Retinal pigment epithelial cell (primary cell): ENCODE measurements at regions not wholly inside any gene's neighbourhood (a gene's known extent, or its start where the extent isn't known, plus 50 kb on each side); places are given as distances from the start of the nearest gene placed in this dataset.

Source experiments
- DNase-seq: peaks from one replicate; pipeline ENCODE4 v3.0.0-alpha.2; 2010; ENCODE audit warnings: low read depth
- H3K4me3 ChIP-seq: 2 replicates; pipeline ENCODE4 v1.5.1; 2011; ENCODE audit warnings: mild to moderate bottlenecking, low read length, control low read depth, moderate library complexity
- CTCF ChIP-seq: conservative IDR thresholded peaks from 2 replicates; pipeline ENCODE4 v1.5.1; 2011; ENCODE audit warnings: low read depth, low read length, control low read depth, inconsistent platforms

DNA sequence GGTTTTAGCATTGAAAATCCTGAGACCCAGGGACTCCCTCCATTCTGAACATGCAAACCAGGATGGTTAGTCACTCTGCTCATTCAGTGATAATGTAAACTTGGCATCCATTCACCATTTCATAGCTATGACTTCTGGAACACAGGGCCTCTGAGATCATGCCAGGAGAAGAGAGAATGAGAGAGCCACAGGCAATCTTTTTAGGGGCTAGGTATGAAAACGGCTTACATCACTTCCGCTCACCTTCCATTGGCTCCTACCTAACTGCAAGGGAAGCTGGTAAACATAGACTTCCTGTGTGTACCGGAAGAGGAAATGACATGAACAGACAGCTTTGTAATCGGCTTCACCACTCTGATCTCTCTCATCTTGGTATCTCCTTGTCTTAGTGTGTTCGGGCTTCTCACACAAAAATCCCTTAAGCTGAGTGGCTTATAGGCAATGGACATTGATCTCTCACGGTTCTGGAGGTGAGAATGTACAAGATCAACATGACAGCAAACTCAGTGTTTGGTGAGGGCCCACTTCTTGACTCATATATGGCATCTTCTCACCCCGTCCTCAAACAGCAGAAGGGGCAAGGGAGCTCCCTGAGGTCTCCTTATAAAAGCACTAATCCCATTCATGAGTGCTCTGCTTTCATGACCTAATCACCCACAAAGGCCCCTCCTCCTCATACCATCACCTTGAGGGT is 465.9 kb upstream of the TBX3 start:
- DNase-seq: no peak
- no peak for TF ChIP-seq CTCF
- no peak overlapping the region for H3K4me3 ChIP-seq

GRCh38 chr12:115149279-115149678 is 465.3 kb upstream of the TBX3 start:
- no peak for DNase-seq
- no peak overlapping the region for H3K4me3 ChIP-seq
- TF ChIP-seq CTCF: no peak

GRCh38 chr12:115147916-115148315 is 463.9 kb upstream of the TBX3 start:
- H3K4me3 ChIP-seq: no peak overlapping the region
- DNase-seq: no peak
- no peak for TF ChIP-seq CTCF

DNA sequence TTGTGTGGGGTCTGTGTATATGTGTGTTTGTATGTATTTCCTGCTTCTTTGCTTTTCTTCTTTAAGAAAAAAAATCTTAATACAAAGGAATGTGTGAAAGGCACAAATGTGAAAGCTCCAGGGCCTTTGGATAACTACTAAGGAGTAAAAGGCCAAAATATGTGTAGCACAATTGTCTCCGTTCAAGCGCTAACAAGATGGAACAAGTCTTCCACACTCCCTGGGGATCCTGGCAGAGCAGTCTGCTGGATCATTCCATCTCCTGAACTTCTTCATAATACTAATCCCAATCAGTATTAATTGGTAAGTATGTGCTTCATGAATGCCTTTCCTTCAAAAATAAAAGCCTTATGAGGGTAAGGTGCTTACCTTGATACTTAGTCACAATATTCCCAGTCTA is 462.5 kb upstream of the TBX3 start:
- DNase-seq: no peak
- no peak for TF ChIP-seq CTCF
- H3K4me3 ChIP-seq: no peak overlapping the region

DNA sequence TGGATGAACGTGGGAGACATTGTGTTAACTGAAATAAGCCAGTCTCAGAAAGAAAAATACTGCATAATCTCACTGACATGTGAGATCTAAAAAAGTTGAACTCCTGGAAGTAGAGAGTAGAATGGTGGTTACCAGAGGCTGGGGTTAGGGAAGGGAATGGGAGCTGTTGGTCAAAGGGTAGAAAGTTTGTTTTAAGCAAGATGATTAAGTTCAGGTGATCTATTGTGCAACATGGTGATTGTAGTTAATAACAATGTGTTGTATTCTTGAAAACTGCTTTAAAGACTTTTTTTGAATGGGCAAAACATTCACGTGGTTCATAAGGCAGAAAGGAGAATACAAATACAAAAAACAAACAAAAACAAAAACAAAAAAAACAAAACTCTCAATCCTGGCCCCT is 460.4 kb upstream of the TBX3 start:
- DNase-seq: no peak
- no peak for TF ChIP-seq CTCF
- no peak overlapping the region for H3K4me3 ChIP-seq

DNA sequence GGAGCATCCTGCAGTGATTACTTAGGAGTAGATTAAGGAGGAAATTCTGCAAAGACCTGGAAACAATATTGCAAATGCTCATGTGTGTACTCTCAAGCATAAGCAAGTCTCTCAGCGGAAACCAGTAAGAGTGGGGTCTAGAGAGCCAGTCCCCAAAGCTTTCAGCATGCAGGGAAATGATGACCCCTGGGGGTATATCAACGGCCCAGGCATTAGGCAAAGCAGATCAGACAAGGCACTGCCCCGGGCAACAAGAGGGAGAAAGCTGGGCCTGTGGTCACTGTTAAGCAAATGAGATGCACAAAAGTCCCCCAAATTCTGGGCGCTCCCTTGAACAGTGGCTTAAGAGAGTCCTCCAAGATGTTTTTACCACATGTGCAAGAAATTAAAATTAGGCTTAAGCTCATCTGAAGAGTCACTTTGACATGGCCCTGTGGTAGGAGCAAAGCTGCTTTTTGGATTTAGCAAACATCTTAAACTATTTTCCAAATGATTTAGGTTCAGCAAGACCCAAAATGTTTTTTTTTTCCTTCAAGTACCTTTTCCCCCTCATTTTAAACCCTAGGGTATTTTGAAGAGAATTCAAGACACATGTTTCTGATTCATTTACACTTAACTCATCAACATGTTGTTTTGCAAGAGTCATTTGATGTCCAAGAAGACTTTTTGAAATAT is 457.1 kb upstream of the TBX3 start:
- no peak for DNase-seq
- no peak overlapping the region for H3K4me3 ChIP-seq
- TF ChIP-seq CTCF: no peak

DNA sequence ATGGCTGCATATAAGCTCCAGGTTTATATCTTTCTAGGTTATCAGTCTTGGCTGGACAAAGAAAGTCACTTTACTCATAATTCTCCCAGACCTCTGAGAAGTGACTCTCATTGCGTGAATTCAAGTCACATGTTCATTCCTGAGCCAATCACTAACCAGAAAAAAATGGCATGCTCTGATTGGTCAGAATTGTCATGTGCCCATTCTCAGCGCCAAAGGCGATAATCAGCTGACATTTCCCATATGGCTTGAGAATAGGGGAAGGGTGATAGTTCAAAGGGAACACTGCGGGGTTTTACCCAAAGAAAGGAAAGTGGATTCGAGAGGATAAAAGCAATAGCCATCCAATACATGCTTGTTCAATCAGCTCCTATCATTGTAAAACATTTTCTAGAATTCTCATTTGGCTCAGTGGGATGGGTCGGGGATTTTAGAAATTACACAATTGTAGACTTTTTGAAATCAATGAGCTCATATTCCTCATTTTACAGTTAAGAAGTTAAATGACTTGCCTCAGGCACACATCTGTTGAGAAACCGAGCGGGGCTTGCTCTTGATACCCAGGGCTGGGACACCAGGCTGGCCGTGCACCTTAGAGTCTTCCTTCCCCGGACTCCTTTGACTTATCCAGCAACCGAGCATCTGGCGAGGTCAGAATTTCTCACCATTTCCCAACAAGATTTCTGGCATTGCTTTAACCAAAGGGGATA is 454.0 kb upstream of the TBX3 start:
- no peak for TF ChIP-seq CTCF
- no peak for DNase-seq
- no peak overlapping the region for H3K4me3 ChIP-seq
